ENCODE measurements at regions not wholly inside any gene's neighbourhood (a gene's known extent, or its start where the extent isn't known, plus 50 kb on each side); places are given as distances from the start of the nearest gene placed in this dataset.
A peak's percentile ranks its signal among the peaks of the same experiment; 100 is the strongest.

DNA sequence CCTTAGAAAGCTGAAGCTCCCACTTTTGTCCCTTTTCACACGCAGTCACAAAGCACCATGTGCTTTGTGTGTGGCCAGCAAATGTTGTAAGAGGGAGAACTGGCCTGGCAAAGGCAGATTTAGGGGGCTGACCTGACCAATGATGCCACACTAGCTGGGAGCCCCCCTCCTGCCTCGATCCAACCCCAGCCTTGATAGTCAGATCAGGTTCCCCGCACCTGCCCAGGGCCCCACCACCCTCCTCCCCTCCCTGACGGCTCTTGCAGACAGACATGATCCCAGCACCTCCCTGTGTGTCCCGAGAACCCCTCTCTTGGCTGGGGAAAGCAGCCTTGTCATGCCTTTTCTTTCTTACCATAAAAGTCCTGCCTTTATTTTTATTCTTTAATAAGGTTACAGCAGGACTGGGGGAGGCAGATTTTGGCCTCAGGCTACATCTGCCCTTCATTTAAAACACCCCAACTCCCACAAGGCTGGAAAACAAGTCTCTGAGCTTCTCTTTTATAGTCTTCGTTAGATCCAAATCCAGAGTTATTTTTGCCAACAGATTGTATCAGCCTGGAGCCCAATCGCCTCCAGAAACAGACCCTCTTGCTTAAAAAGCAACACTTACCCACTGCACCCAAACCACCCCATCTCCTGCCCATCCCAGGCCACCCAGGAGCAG lies 201.8 kb upstream of the CDH5 start:
- no peak overlapping the region for H3K4me3 ChIP-seq (ENCODE audit: low read depth, low read length)
- DNase-seq (ENCODE audit: low read depth), result peak; percentile 27
- no peak for TF ChIP-seq CTCF (IDR thresholded peaks at IDR 0.05; ENCODE audit: insufficient read depth, low read depth, low read length)

- DNase-seq (ENCODE audit: low read depth), result no peak
- no peak for TF ChIP-seq CTCF (IDR thresholded peaks at IDR 0.05; ENCODE audit: insufficient read depth, low read depth, low read length)
- H3K4me3 ChIP-seq (ENCODE audit: low read depth, low read length), result no peak overlapping the region
Observed at GRCh38 chr16:66162821-66163220, 203.7 kb upstream of the CDH5 start.

DNA sequence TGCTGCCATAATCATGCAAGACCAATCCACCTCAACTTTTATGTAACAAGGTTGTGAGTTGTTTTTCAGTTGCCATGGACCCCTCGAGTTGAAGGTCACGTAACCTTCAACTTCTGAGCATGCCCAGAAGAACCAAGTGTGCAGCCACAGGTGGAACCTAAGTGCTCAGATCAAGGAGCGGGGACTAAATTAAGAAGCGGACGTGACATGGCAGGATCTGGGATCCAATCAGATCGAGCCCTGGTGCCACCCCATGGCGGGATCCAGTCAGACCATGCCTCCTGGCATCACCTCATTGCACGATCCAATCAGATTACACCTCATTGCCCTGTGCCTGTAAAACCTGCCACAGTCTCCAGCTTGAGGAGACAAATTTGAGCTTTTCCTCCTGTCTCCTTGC lies 204.5 kb upstream of the CDH5 start:
- TF ChIP-seq CTCF (IDR thresholded peaks at IDR 0.05; ENCODE audit: insufficient read depth, low read depth, low read length), result no peak
- no peak overlapping the region for H3K4me3 ChIP-seq (ENCODE audit: low read depth, low read length)
- DNase-seq (ENCODE audit: low read depth), result no peak

- no peak for DNase-seq (ENCODE audit: low read depth)
- no peak overlapping the region for H3K4me3 ChIP-seq (ENCODE audit: low read depth, low read length)
- TF ChIP-seq CTCF (IDR thresholded peaks at IDR 0.05; ENCODE audit: insufficient read depth, low read depth, low read length), result no peak
Observed at GRCh38 chr16:66161269-66161668, 205.2 kb upstream of the CDH5 start.

GRCh38 chr16:66159987-66160386 lies 206.5 kb upstream of the CDH5 start:
- TF ChIP-seq CTCF (IDR thresholded peaks at IDR 0.05; ENCODE audit: insufficient read depth, low read depth, low read length), result peak; percentile 22
- H3K4me3 ChIP-seq (ENCODE audit: low read depth, low read length), result no peak overlapping the region
- DNase-seq (ENCODE audit: low read depth), result peak; percentile 24

- no peak overlapping the region for H3K4me3 ChIP-seq (ENCODE audit: low read depth, low read length)
- no peak for TF ChIP-seq CTCF (IDR thresholded peaks at IDR 0.05; ENCODE audit: insufficient read depth, low read depth, low read length)
- DNase-seq (ENCODE audit: low read depth), result no peak
Observed at GRCh38 chr16:66156538-66156937, 210.0 kb upstream of the CDH5 start.

DNA sequence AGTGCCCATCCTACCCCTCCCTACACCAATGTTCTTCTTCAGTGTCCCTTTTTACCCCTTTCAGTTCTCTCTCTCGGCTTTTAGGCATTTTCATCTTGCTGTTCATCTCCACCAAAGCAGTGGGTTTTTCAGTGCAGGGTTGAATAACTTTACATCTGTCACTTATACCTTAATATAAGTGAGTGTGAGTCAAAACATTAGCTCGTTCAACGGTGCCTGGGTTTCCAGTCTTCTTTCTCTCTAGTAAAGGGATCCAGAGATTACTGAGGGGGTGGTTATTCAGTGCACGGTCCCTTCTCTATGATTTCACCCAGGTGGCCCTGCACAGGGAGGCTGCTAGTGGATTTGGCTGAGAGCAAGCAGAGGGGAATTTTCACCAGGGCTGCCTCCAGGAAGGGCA lies 210.6 kb upstream of the CDH5 start:
- no peak overlapping the region for H3K4me3 ChIP-seq (ENCODE audit: low read depth, low read length)
- DNase-seq (ENCODE audit: low read depth), result no peak
- TF ChIP-seq CTCF (IDR thresholded peaks at IDR 0.05; ENCODE audit: insufficient read depth, low read depth, low read length), result no peak

Measured in fibroblast of villous mesenchyme (primary cell).